GM12873 (cell line): ENCODE measurements at regions not wholly inside any gene's neighbourhood (a gene's known extent, or its start where the extent isn't known, plus 50 kb on each side); places are given as distances from the start of the nearest gene placed in this dataset.
A peak's percentile ranks its signal among the peaks of the same experiment; 100 is the strongest.

Experiments used
- CTCF ChIP-seq: IDR thresholded peaks from 2 replicates; pipeline ENCODE4 v1.5.1; 2012; ENCODE audit warnings: low read depth, mild to moderate bottlenecking, moderate library complexity, low read length, control low read depth; ENCODE audit not compliant: insufficient read depth; ENCODE audit errors: missing control alignments

GRCh38 chr12:97951239-97951638, 488.6 kb downstream of the RMST start:
- no peak for TF ChIP-seq CTCF

GRCh38 chr12:97951717-97952116, 489.1 kb downstream of the RMST start:
- no peak for TF ChIP-seq CTCF

- TF ChIP-seq CTCF = no peak
Observed at GRCh38 chr12:97957109-97957508, 494.5 kb downstream of the RMST start.

- no peak for TF ChIP-seq CTCF
Observed at GRCh38 chr12:97960225-97960624, 497.6 kb downstream of the RMST start.

GRCh38 chr12:97960741-97961608, 498.4 kb downstream of the RMST start:
- TF ChIP-seq CTCF = peak; percentile 85

GRCh38 chr12:97967831-97968230, 505.2 kb downstream of the RMST start:
- TF ChIP-seq CTCF = no peak

GRCh38 chr12:97968641-97969197, 506.1 kb downstream of the RMST start:
- no peak for TF ChIP-seq CTCF
